ENCODE measurements at regions not wholly inside any gene's neighbourhood (a gene's known extent, or its start where the extent isn't known, plus 50 kb on each side); places are given as distances from the start of the nearest gene placed in this dataset.
"Not testable (repeated sequence)": the region's sequence is repeated elsewhere in the genome, so short reads cannot be mapped to it uniquely, and the experiment has no call there.

DNA sequence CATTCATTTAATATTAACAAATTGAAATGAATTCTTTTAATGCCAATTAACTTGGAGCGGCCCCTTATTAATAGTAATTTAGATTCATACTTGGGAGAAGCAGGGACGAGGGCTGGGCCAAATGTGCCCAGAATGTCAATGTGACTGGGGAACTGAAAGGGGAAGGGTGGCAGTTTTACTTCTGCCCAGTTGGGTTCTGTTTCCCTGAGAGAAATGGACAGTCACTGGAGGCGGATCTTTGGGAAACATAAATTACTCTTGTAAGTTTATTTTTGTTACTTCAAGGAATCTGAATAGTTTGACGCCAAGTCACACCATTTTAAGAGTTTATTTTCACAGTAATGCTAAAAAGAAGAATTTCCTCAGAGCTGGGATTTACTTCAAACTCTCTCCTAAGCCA is 432.1 kb downstream of the CNTNAP3B start:
- not testable (repeated sequence) for H4K91ac ChIP-seq (ENCODE audit: low read length); H3K27me3 ChIP-seq (ENCODE audit: control insufficient read depth in 1 of 2, insufficient read depth in 1 of 2, low read length in 2 of 2); H2BK12ac ChIP-seq (ENCODE audit: low read length in 2 of 2); H3K14ac ChIP-seq (ENCODE audit: low read length in 2 of 2); H2BK5ac ChIP-seq (ENCODE audit: low read depth, low read length, poor library complexity, severe bottlenecking); H4K8ac ChIP-seq (ENCODE audit: low read length); H3K27ac ChIP-seq (ENCODE audit: low read length, poor library complexity, severe bottlenecking); H3K4me2 ChIP-seq (ENCODE audit: low read length, poor library complexity, severe bottlenecking); H3K18ac ChIP-seq (ENCODE audit: low read depth in 1 of 2, low read length in 2 of 2); H3K4ac ChIP-seq (ENCODE audit: low read depth in 1 of 2, low read length in 2 of 2); H3K79me1 ChIP-seq (replicated peaks; ENCODE audit: low read length, poor library complexity, severe bottlenecking); H2BK120ac ChIP-seq (ENCODE audit: low read depth, low read length); H3K4me3 ChIP-seq (ENCODE audit: insufficient read depth in 1 of 2, low read depth in 1 of 2, low read length in 2 of 2); H3K36me3 ChIP-seq (ENCODE audit: control insufficient read depth in 1 of 2, insufficient read depth in 2 of 2, low read depth in 1 of 2, low read length in 2 of 2); H3K9ac ChIP-seq (ENCODE audit: low read length); H3K23ac ChIP-seq (ENCODE audit: low read length in 2 of 2); H3K9me3 ChIP-seq (ENCODE audit: control insufficient read depth, low read length); H2AFZ ChIP-seq (ENCODE audit: low read depth, low read length); H2BK15ac ChIP-seq (ENCODE audit: low read depth, poor library complexity, severe bottlenecking); H3K4me1 ChIP-seq (ENCODE audit: control insufficient read depth, insufficient read depth, low read depth, low read length); H2AK5ac ChIP-seq (ENCODE audit: low read length, severe bottlenecking)
- WGBS: 30% methylated on average over 2 of the region's 4 CpGs
- peak; percentile 3 for DNase-seq

DNA sequence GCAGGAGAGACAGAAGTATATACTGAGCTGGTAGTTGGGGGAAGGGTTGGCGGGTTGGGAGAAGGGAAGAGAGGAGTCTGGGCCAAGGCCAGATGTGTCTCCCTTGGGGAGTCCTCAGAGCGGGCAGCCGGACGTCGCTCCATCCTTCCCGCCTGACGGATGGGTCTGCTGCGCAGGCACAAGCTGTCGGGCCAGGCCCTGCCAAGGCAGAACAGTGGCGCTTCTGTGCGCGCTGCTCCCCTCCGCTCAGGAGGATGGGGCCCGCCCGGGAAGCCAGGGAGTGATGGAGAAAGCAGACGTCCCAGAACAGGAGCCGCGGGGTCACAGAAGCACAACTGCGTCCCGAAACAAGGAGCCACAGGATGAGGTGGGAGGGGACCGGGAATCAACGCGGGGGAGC is 449.9 kb downstream of the CNTNAP3B start:
- not testable (repeated sequence) for H4K8ac ChIP-seq (ENCODE audit: low read length); H2BK120ac ChIP-seq (ENCODE audit: low read depth, low read length); H2BK12ac ChIP-seq (ENCODE audit: low read length in 2 of 2); H3K9me3 ChIP-seq (ENCODE audit: control insufficient read depth, low read length); H3K23ac ChIP-seq (ENCODE audit: low read length in 2 of 2); H2AK5ac ChIP-seq (ENCODE audit: low read length, severe bottlenecking); H4K91ac ChIP-seq (ENCODE audit: low read length); H2BK15ac ChIP-seq (ENCODE audit: low read depth, poor library complexity, severe bottlenecking); H2BK5ac ChIP-seq (ENCODE audit: low read depth, low read length, poor library complexity, severe bottlenecking); H2AFZ ChIP-seq (ENCODE audit: low read depth, low read length); H3K18ac ChIP-seq (ENCODE audit: low read depth in 1 of 2, low read length in 2 of 2); H3K9ac ChIP-seq (ENCODE audit: low read length); H3K4me2 ChIP-seq (ENCODE audit: low read length, poor library complexity, severe bottlenecking); H3K4ac ChIP-seq (ENCODE audit: low read depth in 1 of 2, low read length in 2 of 2); H3K79me1 ChIP-seq (replicated peaks; ENCODE audit: low read length, poor library complexity, severe bottlenecking); DNase-seq; H3K27ac ChIP-seq (ENCODE audit: low read length, poor library complexity, severe bottlenecking); H3K36me3 ChIP-seq (ENCODE audit: control insufficient read depth in 1 of 2, insufficient read depth in 2 of 2, low read depth in 1 of 2, low read length in 2 of 2); H3K27me3 ChIP-seq (ENCODE audit: control insufficient read depth in 1 of 2, insufficient read depth in 1 of 2, low read length in 2 of 2); H3K14ac ChIP-seq (ENCODE audit: low read length in 2 of 2); H3K4me3 ChIP-seq (ENCODE audit: insufficient read depth in 1 of 2, low read depth in 1 of 2, low read length in 2 of 2); H3K4me1 ChIP-seq (ENCODE audit: control insufficient read depth, insufficient read depth, low read depth, low read length)
- no CpG with 5 or more reads among the region's 23 CpGs for WGBS

DNA sequence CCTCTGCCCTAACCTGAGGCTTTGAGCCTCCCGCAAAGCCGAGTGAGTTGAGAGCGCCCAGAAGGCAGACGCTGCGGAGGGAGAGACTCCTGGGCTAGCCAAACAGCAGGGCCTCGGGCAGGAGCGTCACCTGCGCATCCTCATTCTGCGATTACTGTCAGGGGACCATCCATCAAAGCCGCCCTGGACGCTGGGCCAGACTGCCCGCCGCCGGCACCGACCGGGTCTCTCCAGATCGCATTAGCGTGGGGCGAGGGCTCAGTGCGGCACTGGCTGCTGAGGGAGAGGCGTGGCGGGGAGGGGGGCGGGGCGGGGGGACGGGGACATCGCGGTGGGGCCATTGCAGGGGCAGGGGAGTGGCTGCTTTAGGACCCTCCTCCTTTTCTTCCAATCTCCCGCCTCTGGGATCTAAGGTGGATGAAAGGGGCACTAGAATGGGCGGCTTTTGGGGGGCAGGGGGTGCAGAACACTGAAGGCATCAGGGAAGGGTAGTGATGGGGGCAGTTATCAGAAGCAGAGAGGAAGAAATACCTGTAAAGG is 465.7 kb downstream of the CNTNAP3B start:
- H2BK15ac ChIP-seq (ENCODE audit: low read depth, poor library complexity, severe bottlenecking); DNase-seq; H3K4me1 ChIP-seq (ENCODE audit: control insufficient read depth, insufficient read depth, low read depth, low read length); H2AK5ac ChIP-seq (ENCODE audit: low read length, severe bottlenecking); H3K9ac ChIP-seq (ENCODE audit: low read length); H2AFZ ChIP-seq (ENCODE audit: low read depth, low read length); H3K14ac ChIP-seq (ENCODE audit: low read length in 2 of 2); H2BK12ac ChIP-seq (ENCODE audit: low read length in 2 of 2); H3K4me2 ChIP-seq (ENCODE audit: low read length, poor library complexity, severe bottlenecking); H3K4me3 ChIP-seq (ENCODE audit: insufficient read depth in 1 of 2, low read depth in 1 of 2, low read length in 2 of 2); H3K18ac ChIP-seq (ENCODE audit: low read depth in 1 of 2, low read length in 2 of 2); H4K8ac ChIP-seq (ENCODE audit: low read length); H3K27ac ChIP-seq (ENCODE audit: low read length, poor library complexity, severe bottlenecking); H3K79me1 ChIP-seq (replicated peaks; ENCODE audit: low read length, poor library complexity, severe bottlenecking); H3K27me3 ChIP-seq (ENCODE audit: control insufficient read depth in 1 of 2, insufficient read depth in 1 of 2, low read length in 2 of 2); H3K36me3 ChIP-seq (ENCODE audit: control insufficient read depth in 1 of 2, insufficient read depth in 2 of 2, low read depth in 1 of 2, low read length in 2 of 2); H2BK5ac ChIP-seq (ENCODE audit: low read depth, low read length, poor library complexity, severe bottlenecking); H4K91ac ChIP-seq (ENCODE audit: low read length); H2BK120ac ChIP-seq (ENCODE audit: low read depth, low read length); H3K4ac ChIP-seq (ENCODE audit: low read depth in 1 of 2, low read length in 2 of 2); H3K23ac ChIP-seq (ENCODE audit: low read length in 2 of 2); H3K9me3 ChIP-seq (ENCODE audit: control insufficient read depth, low read length): not testable (repeated sequence)
- no CpG with 5 or more reads among the region's 29 CpGs for WGBS

DNA sequence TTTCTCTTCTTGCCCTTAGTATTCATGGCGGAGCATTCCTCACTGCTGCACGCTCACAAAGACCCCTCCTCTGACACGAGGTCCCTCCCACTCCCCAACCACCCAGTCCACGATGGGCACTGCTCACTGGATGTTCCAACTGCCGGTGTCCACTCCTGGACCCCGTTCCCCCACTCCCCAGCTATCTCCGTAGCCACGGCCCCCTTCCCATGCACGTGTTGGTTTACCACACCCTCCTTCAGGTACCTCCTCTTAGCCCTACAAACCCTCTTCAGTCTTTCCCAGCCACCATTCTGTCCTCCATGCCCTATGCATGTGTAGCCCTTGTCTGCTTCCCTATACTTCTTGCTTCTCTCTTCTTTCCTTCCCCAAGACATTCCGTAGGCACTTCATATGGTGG is 469.6 kb upstream of the ZNG1F start:
- H3K14ac ChIP-seq (ENCODE audit: low read length in 2 of 2); H3K27me3 ChIP-seq (ENCODE audit: control insufficient read depth in 1 of 2, insufficient read depth in 1 of 2, low read length in 2 of 2); H4K91ac ChIP-seq (ENCODE audit: low read length); H2BK12ac ChIP-seq (ENCODE audit: low read length in 2 of 2); H2BK120ac ChIP-seq (ENCODE audit: low read depth, low read length); H3K4me1 ChIP-seq (ENCODE audit: control insufficient read depth, insufficient read depth, low read depth, low read length); H2AFZ ChIP-seq (ENCODE audit: low read depth, low read length); DNase-seq; H2BK15ac ChIP-seq (ENCODE audit: low read depth, poor library complexity, severe bottlenecking); H2BK5ac ChIP-seq (ENCODE audit: low read depth, low read length, poor library complexity, severe bottlenecking); H3K4ac ChIP-seq (ENCODE audit: low read depth in 1 of 2, low read length in 2 of 2); H3K23ac ChIP-seq (ENCODE audit: low read length in 2 of 2); H3K18ac ChIP-seq (ENCODE audit: low read depth in 1 of 2, low read length in 2 of 2); H3K36me3 ChIP-seq (ENCODE audit: control insufficient read depth in 1 of 2, insufficient read depth in 2 of 2, low read depth in 1 of 2, low read length in 2 of 2); H3K79me1 ChIP-seq (replicated peaks; ENCODE audit: low read length, poor library complexity, severe bottlenecking); H3K4me3 ChIP-seq (ENCODE audit: insufficient read depth in 1 of 2, low read depth in 1 of 2, low read length in 2 of 2); H2AK5ac ChIP-seq (ENCODE audit: low read length, severe bottlenecking); H3K27ac ChIP-seq (ENCODE audit: low read length, poor library complexity, severe bottlenecking); H3K9me3 ChIP-seq (ENCODE audit: control insufficient read depth, low read length); H3K9ac ChIP-seq (ENCODE audit: low read length); H3K4me2 ChIP-seq (ENCODE audit: low read length, poor library complexity, severe bottlenecking); H4K8ac ChIP-seq (ENCODE audit: low read length): not testable (repeated sequence)
- WGBS: 100% methylated on average over 1 of the region's 10 CpGs

Measured in mesenchymal stem cell (in vitro differentiated cells and primary cell).